ENCODE measurements at regions not wholly inside any gene's neighbourhood (a gene's known extent, or its start where the extent isn't known, plus 50 kb on each side); places are given as distances from the start of the nearest gene placed in this dataset.
A peak's percentile ranks its signal among the peaks of the same experiment; 100 is the strongest.

DNA sequence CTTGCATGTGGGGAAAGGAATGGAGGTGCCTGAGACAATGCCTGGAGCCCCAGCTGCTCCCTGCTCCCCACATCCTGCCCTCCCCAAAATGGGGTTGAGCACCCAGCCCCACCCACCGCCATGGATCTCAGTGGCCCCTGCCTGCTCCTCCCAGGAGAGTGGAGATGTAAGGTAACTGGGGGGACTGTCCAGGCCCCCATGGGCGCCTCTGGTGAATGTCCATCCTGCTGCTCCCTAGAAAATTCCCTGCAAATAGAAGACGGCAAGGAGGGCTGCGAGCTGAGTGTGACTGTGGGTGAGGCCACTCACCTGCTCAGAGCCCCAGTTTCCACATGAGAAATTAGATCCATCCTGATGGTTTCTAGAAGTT, 101.6 kb downstream of the RAMP3 start:
- intact Hi-C loops (cut with DNase I): loop anchor here (5.0 kb wide), 1 partner anchor 102 kb away; the partner anchor contains the start of gene RAMP3
- Histone ChIP-seq H3K9me3 (ENCODE audit: control insufficient read depth in 2 of 3, insufficient read depth in 1 of 3, low read length in 3 of 3) (no peaks in the 10 kb centered on the region), H3K9ac (ENCODE audit: low read length in 3 of 3) (no peak overlapping the region), H3K4me3 (ENCODE audit: low read length in 3 of 3) (no peak overlapping the region), H3K27me3 (ENCODE audit: control insufficient read depth, insufficient read depth, low read length) (no peaks in the 10 kb centered on the region), H3K36me3 (ENCODE audit: control insufficient read depth in 2 of 3, insufficient read depth in 3 of 3, low read length in 3 of 3) (no peaks in the 10 kb centered on the region), H3K4me1 (ENCODE audit: control insufficient read depth in 2 of 3, insufficient read depth in 2 of 3, low read depth in 1 of 3, low read length in 3 of 3) (peaks cover 0 to 2% (median 0%) of the 10 kb centered on the region in 3 donors), H3K27ac (ENCODE audit: low read depth in 2 of 2, low read length in 2 of 2) (no peak overlapping the region)
- no peak for FAIRE-seq
- TF ChIP-seq, protein P1, sequence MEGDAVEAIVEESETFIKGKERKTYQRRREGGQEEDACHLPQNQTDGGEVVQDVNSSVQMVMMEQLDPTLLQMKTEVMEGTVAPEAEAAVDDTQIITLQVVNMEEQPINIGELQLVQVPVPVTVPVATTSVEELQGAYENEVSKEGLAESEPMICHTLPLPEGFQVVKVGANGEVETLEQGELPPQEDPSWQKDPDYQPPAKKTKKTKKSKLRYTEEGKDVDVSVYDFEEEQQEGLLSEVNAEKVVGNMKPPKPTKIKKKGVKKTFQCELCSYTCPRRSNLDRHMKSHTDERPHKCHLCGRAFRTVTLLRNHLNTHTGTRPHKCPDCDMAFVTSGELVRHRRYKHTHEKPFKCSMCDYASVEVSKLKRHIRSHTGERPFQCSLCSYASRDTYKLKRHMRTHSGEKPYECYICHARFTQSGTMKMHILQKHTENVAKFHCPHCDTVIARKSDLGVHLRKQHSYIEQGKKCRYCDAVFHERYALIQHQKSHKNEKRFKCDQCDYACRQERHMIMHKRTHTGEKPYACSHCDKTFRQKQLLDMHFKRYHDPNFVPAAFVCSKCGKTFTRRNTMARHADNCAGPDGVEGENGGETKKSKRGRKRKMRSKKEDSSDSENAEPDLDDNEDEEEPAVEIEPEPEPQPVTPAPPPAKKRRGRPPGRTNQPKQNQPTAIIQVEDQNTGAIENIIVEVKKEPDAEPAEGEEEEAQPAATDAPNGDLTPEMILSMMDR (IDR thresholded peaks at IDR 0.05; ENCODE audit: borderline replicate concordance, extremely low read depth, insufficient read depth): no peak
- no peak for DNase-seq

DNA sequence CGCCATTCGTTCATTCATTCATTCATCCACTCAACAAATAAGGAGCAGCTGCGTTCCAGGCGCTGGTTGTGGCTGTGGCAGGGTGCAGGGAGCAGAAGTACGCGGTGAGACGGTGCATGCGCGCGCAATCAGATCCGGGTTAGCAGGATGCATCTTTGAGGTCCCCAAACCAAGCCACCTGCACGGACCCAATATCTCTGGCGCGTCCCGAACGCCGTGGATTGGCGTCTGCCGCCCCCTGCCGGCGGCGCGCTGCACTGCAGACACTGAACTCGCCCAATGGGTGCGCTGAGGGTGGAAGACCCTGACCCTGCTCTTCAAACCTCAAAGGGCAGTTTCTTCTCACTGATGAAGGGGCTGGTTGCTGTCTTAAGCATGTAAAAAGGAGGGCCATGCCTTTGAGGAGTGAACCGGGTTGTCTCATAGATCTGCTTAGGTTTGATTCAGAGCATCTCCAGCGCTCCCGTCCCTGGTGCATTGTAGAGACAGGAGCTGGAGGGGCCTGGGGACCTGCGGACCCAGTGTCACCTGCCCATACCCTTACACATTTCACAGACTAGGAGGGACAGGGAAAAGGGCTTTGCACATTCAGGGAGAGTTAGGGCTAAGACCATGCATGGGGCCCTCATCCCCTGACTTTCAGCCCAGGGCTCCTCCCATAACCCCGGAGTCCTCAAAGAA, 102.5 kb downstream of the RAMP3 start:
- FAIRE-seq (no peak), DNase-seq (peak; percentile 35 to 84 (median 54))
- no peaks in the 10 kb centered on the region for H3K27me3 ChIP-seq (ENCODE audit: control insufficient read depth, insufficient read depth, low read length)
- H3K9me3 ChIP-seq (ENCODE audit: control insufficient read depth in 2 of 3, insufficient read depth in 1 of 3, low read length in 3 of 3): no peaks in the 10 kb centered on the region
- no peak overlapping the region for H3K27ac ChIP-seq (ENCODE audit: low read depth in 2 of 2, low read length in 2 of 2)
- no peak overlapping the region for H3K4me3 ChIP-seq (ENCODE audit: low read length in 3 of 3)
- no peaks in the 10 kb centered on the region for H3K36me3 ChIP-seq (ENCODE audit: control insufficient read depth in 2 of 3, insufficient read depth in 3 of 3, low read length in 3 of 3)
- peaks cover 0 to 2% (median 0%) of the 10 kb centered on the region in 3 donors for H3K4me1 ChIP-seq (ENCODE audit: control insufficient read depth in 2 of 3, insufficient read depth in 2 of 3, low read depth in 1 of 3, low read length in 3 of 3)
- TF ChIP-seq, protein P1 (IDR thresholded peaks at IDR 0.05; ENCODE audit: borderline replicate concordance, extremely low read depth, insufficient read depth): peak; percentile 99
- intact Hi-C loops (cut with DNase I): loop anchor here (5.0 kb wide), 1 partner anchor 103 kb away; the partner anchor contains the start of gene RAMP3
- H3K9ac ChIP-seq (ENCODE audit: low read length in 3 of 3): no peak overlapping the region

DNA sequence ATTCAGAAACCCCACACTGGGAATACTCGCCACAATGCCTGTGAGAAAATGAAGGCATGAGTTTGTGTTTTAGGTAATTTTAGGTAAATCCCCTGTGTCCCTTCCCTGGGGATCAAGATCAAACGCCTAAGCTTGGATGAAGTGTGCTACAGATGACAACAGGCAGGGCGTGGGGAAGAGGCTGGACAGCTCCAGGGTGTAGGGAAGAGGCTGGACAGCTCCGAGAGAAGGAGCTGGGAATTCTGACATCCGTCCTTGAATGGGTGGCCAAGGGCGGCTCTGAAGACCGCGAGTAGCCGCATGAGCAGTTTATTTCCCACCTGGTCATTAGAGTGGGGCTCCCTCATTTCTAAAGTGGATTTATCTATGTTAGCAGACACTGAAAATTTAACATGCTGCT, 109.7 kb downstream of the RAMP3 start:
- H3K9ac ChIP-seq (ENCODE audit: low read length in 3 of 3): no peak overlapping the region
- no peaks in the 10 kb centered on the region for H3K36me3 ChIP-seq (ENCODE audit: control insufficient read depth in 2 of 3, insufficient read depth in 3 of 3, low read length in 3 of 3)
- H3K9me3 ChIP-seq (ENCODE audit: control insufficient read depth in 2 of 3, insufficient read depth in 1 of 3, low read length in 3 of 3): no peaks in the 10 kb centered on the region
- TF ChIP-seq, protein P1 (IDR thresholded peaks at IDR 0.05; ENCODE audit: borderline replicate concordance, extremely low read depth, insufficient read depth): no peak
- no peak overlapping the region for H3K27ac ChIP-seq (ENCODE audit: low read depth in 2 of 2, low read length in 2 of 2)
- intact Hi-C loops (cut with DNase I): no loop called here
- H3K4me1 ChIP-seq (ENCODE audit: control insufficient read depth in 2 of 3, insufficient read depth in 2 of 3, low read depth in 1 of 3, low read length in 3 of 3): no peaks in the 10 kb centered on the region
- DNase-seq (peak in 3 of 5 donors; percentile 24 to 46 (median 42)), FAIRE-seq (no peak)
- no peaks in the 10 kb centered on the region for H3K27me3 ChIP-seq (ENCODE audit: control insufficient read depth, insufficient read depth, low read length)
- no peak overlapping the region for H3K4me3 ChIP-seq (ENCODE audit: low read length in 3 of 3)

Measured in kidney (tissue), 13 donors.